T-helper 1 cell (primary cell): ENCODE measurements at regions not wholly inside any gene's neighbourhood (a gene's known extent, or its start where the extent isn't known, plus 50 kb on each side); places are given as distances from the start of the nearest gene placed in this dataset.
A peak's percentile ranks its signal among the peaks of the same experiment; 100 is the strongest.

ENCODE experiments used
- DNase-seq, 5 donors: peaks; one replicate each; pipeline ENCODE4 v3.0.0-alpha.2; 2012 to 2020

DNA sequence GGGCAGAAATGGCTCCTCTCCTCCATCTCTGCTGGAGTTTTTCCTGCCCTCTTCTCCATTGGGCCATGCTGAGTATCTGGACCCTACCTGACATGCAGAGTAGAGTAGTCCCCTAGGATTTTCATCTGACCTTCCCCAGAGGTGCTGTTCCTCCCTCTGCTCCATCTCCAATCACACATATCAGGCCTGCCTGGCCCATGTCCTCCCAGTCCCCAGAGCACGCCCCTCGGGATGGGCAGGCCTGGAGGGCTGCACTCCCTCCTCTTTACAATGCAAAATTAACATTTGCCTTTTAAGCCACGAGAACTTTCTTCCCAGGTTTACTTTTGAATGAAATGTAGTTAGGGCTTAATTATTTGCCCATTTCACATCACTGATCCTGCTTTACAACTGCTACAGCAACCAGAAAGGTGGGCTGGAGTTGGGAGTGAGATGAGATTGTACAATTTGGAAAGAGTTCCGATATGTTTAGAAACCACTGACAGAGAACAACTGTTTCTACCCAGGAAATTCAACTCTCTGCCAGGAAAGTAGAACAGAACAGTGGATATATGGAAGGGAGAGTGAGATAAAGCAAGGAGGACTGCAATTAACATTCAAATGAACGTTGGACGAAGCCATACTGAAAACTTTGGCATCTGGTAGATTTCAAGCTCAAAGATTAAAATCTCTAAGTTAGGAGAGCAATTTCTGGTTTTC is 184.0 kb upstream of the HABP2 start:
- no peak for DNase-seq

DNA sequence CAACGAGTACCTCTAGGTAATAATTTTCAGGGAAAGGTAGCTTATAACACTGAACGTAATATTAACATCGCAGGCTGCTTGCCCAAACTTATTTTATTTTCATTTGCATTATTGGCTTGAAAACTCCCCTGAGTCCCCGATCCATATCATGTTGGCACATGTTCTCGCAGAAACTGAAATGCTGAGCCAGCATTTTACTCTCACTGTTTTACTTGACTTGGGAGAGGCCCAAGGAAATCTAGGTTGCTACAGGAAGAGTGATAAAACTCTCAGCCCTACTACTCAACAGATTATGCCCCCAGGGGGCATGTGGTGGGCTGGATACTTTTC is 183.5 kb upstream of the HABP2 start:
- no peak for DNase-seq

DNA sequence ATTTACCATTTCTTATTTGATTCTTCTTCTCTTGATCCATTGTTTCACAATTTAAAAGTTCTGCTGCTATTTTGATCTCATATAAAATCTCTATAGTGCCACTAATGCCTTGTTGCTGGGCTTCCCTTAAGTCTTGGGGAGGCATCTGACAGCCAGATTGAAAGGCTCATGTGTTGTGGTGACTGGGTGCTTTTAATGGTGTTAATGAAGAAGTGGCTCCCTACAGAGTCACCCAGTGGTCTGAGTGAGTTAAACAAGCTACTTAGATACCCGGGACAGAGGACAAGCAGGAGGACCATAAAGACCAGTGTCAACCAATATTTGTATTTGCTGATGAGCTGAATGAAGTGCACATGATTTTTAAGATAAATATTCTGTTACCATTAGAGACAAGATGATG is 176.4 kb upstream of the HABP2 start:
- no peak for DNase-seq

DNA sequence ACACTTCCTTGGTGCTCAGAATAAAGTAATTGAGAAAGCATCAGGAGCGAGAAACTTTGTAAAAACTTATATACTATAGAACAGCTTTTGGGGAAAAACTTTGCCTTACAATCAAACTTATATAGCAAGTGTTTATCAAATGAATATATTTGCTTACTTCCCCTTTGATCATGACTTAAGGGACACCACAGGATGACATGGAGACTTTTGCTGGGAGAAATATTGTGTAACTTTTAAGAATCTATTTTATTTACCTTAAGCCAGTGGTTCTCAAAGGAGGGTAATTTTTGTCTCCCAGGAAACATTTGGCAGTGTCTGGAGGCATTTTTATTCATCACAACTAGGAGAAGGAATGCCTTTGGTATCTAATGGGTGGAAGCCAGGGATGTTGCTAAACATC is 173.8 kb upstream of the HABP2 start:
- DNase-seq = no peak

- no peak for DNase-seq
These were observed 171.4 kb upstream of the HABP2 start for GRCh38 chr10:113381416-113381815.

- peak in 1 of 5 donors; percentile 33 for DNase-seq
These were observed 170.8 kb upstream of the HABP2 start for GRCh38 chr10:113381981-113382509.

- no peak for DNase-seq
These were observed 170.2 kb upstream of the HABP2 start for GRCh38 chr10:113382691-113383090.

GRCh38 chr10:113384181-113384580 is 168.7 kb upstream of the HABP2 start:
- DNase-seq = no peak

GRCh38 chr10:113385021-113385999 is 167.5 kb upstream of the HABP2 start:
- peak; percentile 11 to 43 (median 38) for DNase-seq

- no peak for DNase-seq
These were observed 166.8 kb upstream of the HABP2 start for GRCh38 chr10:113386005-113386404.

DNA sequence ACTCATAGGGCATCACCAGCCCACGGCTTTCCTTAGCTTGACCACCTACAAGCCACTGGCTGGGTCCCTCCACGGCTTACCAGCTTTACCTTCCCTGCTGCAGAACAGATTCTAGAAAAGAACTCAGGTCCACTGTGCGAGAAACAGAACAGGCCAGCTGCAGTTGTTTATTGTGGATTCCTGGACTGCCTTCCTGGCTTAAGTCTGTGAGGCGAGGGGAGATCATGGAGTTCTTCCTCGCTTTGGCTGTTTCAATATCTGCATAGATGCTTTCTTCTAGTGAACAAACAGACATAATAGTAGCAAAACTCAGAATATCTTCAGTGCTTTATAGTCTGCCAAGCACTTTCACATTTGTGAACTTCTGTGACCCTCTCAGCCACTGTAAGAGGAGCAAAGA is 162.9 kb upstream of the HABP2 start:
- no peak for DNase-seq

GRCh38 chr10:113390896-113391295 is 162.0 kb upstream of the HABP2 start:
- DNase-seq = no peak

DNA sequence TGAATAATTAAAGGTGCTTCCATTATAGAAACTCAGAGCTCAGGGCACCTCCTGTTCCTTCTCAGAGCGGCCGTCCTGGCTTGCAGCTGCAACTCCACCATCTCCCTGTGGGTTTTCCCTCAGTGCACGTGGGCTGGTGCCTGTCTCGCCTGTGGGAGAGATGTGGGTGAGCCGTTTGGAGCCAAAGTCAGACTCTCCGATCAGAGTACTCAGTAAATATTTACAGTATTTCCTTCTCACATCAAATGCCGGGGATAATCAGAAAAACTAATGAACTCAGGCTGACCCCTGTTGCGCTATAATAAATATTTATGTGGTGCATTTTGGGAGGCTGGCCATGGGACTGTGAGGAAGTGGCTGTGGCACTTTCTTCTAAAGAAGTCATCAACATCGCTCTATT is 155.8 kb upstream of the HABP2 start:
- DNase-seq = no peak

GRCh38 chr10:113399065-113399464 is 153.8 kb upstream of the HABP2 start:
- no peak for DNase-seq

GRCh38 chr10:113402602-113403001 is 150.3 kb upstream of the HABP2 start:
- no peak for DNase-seq

GRCh38 chr10:113407218-113407617 is 145.6 kb upstream of the HABP2 start:
- DNase-seq = no peak

GRCh38 chr10:113409175-113409574 is 143.7 kb upstream of the HABP2 start:
- DNase-seq = no peak

GRCh38 chr10:113410618-113411017 is 142.2 kb upstream of the HABP2 start:
- no peak for DNase-seq

GRCh38 chr10:113411456-113411855 is 141.4 kb upstream of the HABP2 start:
- DNase-seq = no peak

GRCh38 chr10:113412161-113412560 is 140.7 kb upstream of the HABP2 start:
- no peak for DNase-seq

- DNase-seq = no peak
These were observed 138.3 kb upstream of the HABP2 start for GRCh38 chr10:113414543-113414942.

GRCh38 chr10:113415246-113415645 is 137.6 kb upstream of the HABP2 start:
- DNase-seq = no peak

DNA sequence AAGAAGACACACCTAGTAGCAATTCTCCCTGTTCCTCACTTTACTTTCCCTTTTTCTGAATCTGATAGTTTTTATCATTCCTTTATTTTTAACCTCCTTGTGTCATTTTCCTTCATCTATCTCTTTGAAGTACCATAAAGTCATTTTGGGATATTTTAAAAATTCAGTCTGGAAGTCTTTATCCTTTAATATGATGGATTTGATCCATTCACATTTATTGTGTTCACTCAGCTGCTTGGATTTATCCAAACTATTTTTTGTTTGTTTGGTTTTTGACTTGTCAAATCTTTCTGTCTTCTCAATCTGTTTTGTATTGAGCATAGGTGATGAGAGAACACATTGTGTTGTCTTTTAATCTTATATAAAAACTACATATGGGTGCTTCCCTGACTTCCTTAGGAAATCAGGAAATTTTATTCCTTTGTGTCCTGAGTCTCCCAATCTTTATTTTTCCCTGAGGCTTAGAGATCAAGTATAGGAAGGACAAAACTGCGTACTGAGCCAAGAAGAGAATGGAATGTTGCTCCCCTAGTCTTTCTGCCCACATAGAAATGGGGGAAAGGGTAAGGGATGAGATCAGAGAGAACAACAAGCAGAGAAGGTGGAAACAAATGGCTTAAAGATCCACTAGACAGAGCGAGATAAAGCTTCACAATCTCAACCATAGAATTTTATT is 132.7 kb upstream of the HABP2 start:
- no peak for DNase-seq
